Stimulated activated CD4-positive, alpha-beta T cell treated with anti-CD3 and anti-CD28 coated beads, Interleukin-2, amount 100 ng/mL, for 24 hours (primary cell): ENCODE measurements at regions not wholly inside any gene's neighbourhood (a gene's known extent, or its start where the extent isn't known, plus 50 kb on each side); places are given as distances from the start of the nearest gene placed in this dataset.
"Not testable (repeated sequence)": the region's sequence is repeated elsewhere in the genome, so short reads cannot be mapped to it uniquely, and the experiment has no call there.

Experiments used
- DNase-seq, 2 donors: peaks; one replicate each; pipeline ENCODE4 v3.0.0-alpha.2; 2020

DNA sequence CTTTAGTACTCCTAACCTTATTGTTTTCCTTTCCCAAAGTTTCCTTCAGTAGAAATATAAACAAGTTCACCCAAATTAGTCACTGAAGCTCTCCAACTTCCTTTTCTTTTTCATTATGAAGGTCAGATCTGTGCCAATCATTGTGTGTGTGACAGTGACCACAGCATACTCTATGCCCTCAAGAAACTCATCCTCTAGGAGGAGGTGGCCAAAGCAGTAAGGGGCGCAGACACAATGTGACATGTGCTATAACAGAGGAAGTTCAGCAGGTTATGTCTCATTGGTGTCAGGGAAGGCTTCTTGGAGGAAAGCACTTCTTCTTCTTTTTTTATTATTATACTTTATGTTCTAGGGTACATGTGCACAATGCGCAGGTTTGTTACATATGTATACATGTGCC is 60.0 kb upstream of the PSME4 start:
- DNase-seq: no peak

DNA sequence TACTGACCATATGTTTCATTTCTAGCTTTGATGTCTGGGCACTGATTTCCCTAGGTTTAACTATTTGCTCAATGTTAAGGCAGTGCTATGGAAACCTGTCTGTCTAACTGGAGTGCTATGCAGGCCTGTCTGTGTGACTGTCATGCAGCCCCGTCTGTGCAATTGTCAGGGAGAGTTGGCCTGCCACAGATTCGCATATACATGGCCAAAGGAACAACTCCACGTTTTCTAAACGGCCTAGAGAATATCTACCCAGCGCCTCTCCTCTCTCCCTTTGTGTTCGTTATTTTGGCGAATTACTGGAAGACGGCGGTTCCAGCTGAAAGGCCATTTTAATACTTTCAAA is 59.6 kb upstream of the PSME4 start:
- no peak for DNase-seq

- no peak for DNase-seq
These were observed 59.1 kb upstream of the PSME4 start for GRCh38 chr2:54029721-54030395.

DNA sequence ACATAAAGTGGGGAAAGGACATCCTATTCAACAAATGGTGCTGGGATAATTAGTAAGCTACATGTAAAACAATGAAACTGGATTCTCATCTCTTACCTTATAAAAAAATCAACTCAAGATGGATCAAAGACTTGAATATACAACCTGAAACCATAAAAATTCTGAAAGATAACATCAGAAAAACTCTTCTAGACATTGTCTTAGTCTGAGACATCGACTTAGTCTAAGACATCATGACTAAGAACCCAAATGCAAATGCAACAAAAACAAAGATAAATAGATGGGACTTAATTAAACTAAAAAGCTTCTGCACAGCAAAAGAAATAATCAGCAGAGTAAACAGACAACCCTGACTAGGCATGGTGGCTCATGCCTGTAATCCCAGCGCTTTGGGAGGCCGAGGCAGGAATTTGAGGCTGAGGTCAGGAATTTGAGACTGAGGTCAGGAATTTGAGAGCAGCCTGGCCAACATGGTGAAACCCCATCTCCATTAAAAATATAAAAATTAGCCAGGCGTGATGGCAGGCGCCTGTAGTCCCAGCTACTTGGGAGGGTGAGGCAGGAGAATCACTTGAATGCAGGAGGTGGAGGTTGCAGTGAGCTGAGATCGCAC is 54.8 kb upstream of the PSME4 start:
- DNase-seq: not testable (repeated sequence)

- DNase-seq: no peak
These were observed 53.8 kb upstream of the PSME4 start for GRCh38 chr2:54024576-54024975.

- no peak for DNase-seq
These were observed 50.9 kb upstream of the PSME4 start for GRCh38 chr2:54021702-54022101.

GRCh38 chr2:54020793-54021414 is 50.1 kb upstream of the PSME4 start:
- no peak for DNase-seq
